HG03103 (cell line): ENCODE measurements at regions not wholly inside any gene's neighbourhood (a gene's known extent, or its start where the extent isn't known, plus 50 kb on each side); places are given as distances from the start of the nearest gene placed in this dataset.

Experiments used
- ATAC-seq: cut with Tn5 transposase; IDR thresholded peaks from one replicate; pipeline ENCODE4 v1.9.1; 2021; ENCODE audit warnings: low read depth; ENCODE audit not compliant: unreplicated experiment

- no peak for ATAC-seq
Observed at GRCh38 chr15:95887666-95888390, 442.7 kb upstream of the NR2F2 start.

GRCh38 chr15:95888762-95889161, 441.7 kb upstream of the NR2F2 start:
- no peak for ATAC-seq

- no peak for ATAC-seq
Observed at GRCh38 chr15:95894407-95894956, 436.0 kb upstream of the NR2F2 start.

DNA sequence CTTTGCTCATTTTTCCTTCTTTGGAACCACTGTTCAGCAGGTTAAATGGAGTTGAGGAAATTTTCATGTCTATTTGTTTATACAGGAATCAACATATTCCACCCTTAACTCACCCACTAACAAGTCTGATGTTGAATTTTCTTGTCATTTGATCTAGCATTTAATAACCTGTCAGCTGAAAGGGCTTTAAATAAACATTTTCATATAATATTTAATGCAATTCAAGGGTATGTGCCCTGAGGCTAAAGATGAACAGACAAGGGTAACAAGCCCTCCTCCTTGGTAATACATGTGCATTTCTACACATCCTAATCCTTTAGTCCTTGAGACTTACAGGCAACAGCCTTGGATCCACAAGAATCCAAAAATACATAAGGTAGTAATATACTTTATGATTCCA, 435.0 kb upstream of the NR2F2 start:
- no peak for ATAC-seq

- ATAC-seq: no peak
Observed at GRCh38 chr15:95897651-95898050, 432.8 kb upstream of the NR2F2 start.

- no peak for ATAC-seq
Observed at GRCh38 chr15:95898761-95899160, 431.7 kb upstream of the NR2F2 start.

- ATAC-seq: no peak
Observed at GRCh38 chr15:95901271-95901670, 429.2 kb upstream of the NR2F2 start.

GRCh38 chr15:95902606-95903005, 427.9 kb upstream of the NR2F2 start:
- no peak for ATAC-seq

DNA sequence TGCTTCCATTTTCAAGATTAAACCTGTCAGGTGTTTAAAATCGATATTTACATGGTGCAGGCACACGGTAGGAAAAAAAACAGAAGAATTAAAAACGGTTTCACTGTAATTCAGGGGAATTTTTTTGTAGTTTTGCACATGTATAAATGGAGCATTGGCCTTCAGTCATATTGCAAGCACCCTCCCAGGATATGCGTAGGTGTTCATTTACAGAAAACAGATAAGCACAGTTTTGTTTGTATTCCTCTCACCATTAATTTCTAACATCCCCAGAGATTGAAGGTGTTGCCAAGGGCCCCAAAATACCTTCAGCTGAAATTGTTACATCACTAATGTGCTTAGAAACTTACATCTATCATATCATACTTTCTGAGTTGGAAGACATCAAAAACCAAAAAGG, 427.1 kb upstream of the NR2F2 start:
- no peak for ATAC-seq

GRCh38 chr15:95910643-95911212, 419.8 kb upstream of the NR2F2 start:
- no peak for ATAC-seq

DNA sequence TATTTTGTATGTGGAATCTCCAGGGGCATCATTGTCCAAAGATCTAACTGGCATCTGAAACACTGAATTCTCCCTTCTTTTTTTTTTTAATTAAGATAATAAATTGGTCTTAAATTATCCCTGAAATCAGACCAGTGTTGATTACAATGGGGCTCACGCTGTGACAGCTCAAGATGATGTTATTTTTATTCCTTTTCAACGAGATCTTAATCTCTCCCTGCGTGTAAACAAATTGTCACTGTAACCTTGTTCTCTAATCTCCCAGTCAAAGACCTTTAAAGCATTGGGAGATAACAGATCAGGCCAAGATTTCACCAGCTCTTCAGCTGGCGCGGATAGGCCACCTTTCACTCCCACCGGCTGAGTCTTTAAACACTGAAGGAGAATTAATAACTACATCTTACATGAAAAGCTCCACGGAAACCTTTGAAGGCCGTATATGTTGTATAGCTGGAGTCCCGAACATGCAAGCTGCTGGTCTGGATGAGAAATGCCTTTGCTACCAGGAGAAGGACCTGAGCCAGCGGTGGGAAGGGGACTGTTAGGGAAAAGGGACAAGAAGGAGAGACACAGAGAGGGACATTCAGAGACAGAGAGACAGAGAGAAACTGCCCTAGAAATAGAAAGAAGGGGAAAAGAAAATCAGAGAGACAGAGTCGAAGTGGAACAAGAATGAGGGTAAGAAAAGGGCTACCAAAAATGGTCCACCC, 418.8 kb upstream of the NR2F2 start:
- no peak for ATAC-seq

- ATAC-seq: no peak
Observed at GRCh38 chr15:95912280-95912625, 418.2 kb upstream of the NR2F2 start.

DNA sequence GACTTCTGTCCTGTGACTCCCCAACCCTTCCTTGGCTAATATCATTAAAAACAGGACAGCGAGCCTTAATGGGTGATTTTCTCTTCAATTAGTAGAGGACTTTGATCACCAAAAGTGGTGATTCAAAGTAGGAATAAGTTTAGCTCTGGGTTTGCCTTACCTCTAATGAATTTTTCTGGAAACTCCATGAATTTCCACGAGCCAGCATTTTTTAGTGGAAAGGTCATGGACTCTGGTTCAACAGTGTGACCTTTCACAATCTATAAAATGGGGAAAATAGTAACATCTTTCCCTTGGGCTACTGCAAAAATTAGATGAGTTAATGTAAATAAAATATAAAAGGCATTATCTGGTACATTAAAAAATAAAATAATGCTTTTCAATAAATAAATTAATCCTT, 417.8 kb upstream of the NR2F2 start:
- ATAC-seq: no peak

GRCh38 chr15:95916568-95916967, 413.9 kb upstream of the NR2F2 start:
- no peak for ATAC-seq

DNA sequence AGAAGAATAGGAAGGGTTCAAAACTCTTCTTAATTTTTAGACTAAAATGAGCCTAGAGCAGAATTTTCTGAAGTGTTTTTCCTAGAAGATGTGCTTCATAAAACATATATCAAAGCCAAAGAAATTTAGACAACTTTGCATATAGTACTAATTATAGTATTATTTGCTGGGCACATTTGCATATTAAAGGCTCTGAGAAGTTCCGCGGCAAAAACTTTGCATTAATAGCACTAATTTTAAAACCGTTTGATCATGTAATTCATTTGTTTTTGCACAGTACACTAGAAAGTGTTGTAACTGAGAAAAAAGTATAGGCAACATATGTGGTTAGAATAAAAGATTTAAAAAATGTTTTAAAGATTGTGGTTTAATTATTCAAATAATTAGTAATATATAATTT, 412.0 kb upstream of the NR2F2 start:
- no peak for ATAC-seq

- ATAC-seq: no peak
Observed at GRCh38 chr15:95919460-95919859, 411.0 kb upstream of the NR2F2 start.

DNA sequence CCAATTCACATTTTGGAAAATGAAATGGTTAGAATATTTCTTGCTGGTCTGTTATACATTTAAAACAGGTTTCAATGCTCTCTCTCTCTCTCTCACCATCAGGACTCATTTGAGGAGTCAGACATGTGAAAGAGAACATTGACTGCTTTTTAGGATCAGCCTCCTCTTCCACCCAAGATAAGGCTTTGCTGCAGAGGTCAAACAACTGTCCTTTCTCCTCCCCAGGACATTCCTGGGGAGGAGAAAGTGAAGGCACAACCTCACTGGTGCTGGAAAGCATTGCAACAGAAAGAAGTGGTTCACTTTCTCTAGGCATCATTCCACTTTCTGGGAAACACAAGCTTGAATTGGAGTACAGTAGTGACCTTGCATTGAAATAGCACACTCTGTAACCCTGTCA, 409.1 kb upstream of the NR2F2 start:
- no peak for ATAC-seq

DNA sequence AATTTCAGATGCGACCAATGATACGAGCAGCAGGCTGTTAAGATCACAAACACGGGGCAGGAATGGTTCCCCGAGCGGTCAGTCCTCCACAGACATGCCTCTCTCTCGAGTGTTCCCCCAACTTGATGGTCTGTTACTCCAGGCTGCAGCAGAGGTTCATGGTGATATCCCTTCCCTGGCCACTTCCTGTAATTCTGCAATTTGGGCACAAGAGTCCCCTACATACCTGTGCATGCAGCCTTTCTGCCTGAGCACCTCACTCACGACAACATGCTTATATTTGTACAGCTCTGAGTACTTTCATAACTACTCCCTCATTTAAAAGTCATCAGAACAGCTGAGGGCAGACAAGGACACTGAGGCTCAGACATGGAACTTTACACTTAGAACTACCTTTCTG, 408.1 kb upstream of the NR2F2 start:
- ATAC-seq: no peak

DNA sequence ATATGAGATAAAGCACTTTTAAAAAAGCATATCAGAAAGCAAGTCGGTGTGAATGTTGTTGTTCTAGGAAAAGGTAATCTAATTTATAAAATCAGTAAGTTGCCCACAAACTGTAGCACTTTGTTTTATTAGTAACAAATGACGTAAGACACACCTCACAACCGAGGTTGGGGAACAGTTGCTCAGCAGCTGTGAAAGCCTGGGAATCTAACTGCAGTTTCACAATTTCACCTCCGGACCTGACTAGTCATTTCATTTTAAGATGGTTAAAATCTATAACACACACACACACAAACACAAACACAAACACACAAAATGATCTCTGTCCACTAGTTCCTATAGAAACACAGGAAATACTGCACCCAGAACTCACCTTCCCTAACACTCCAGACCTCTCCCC, 406.7 kb upstream of the NR2F2 start:
- no peak for ATAC-seq

DNA sequence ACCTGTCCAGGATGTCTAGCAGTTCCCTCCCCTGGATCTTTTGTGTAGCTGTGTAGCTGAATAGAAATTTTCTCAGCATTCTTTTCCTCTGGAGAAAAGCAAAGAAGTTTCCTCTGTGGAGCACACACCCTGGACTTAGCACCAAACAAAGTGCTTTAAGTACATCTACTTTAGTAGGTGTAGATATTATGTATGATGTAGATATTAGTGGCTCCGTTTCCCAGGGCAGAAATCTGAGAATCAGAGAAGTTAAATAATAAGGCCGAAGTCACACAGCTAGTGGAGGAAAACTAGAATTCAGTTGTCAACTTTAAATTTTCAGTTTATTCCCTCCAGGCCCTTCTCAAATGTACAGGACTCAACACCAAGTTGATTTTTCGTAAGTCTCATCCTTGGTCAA, 401.7 kb upstream of the NR2F2 start:
- no peak for ATAC-seq

- ATAC-seq: no peak
Observed at GRCh38 chr15:95929232-95929846, 401.2 kb upstream of the NR2F2 start.
